ENCODE measurements at regions not wholly inside any gene's neighbourhood (a gene's known extent, or its start where the extent isn't known, plus 50 kb on each side); places are given as distances from the start of the nearest gene placed in this dataset.

GRCh38 chr20:40499391-40499790 is 189.6 kb downstream of the MAFB start:
- TF ChIP-seq EP300 (IDR thresholded peaks at IDR 0.05) (no peak), CTCF (IDR thresholded peaks at IDR 0.05) (no peak)

Measured in tibial nerve (tissue), 4 donors.